ENCODE measurements at regions not wholly inside any gene's neighbourhood (a gene's known extent, or its start where the extent isn't known, plus 50 kb on each side); places are given as distances from the start of the nearest gene placed in this dataset.

DNA sequence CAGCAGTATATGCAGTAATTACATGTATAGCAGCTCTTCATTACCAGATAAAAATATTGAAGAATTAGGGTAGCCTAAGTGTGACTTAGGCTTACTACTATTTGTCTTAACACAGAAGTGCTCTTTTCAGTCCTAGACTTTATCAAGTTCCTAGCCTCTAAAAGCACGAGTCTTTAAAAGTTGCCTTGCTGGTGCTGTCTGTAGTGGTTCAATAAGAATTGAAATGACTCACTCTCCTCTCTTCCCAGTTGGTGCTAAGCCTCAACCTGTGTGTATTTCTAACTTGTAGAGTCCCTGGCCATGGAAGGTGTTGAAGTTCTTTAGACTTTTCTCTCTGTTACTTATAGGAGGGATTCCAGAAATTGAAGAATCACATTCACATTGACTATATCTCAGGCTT, 395.4 kb upstream of the THRB start:
- Histone ChIP-seq H2AFZ (ENCODE audit: low read length) (no peak overlapping the region), H3K79me1 (ENCODE audit: low read depth, low read length) (no peaks in the 10 kb centered on the region), H3K27me3 (replicated peaks in 1 of 4; ENCODE audit: control insufficient read depth in 3 of 4, extremely low read depth in 1 of 4, insufficient read depth in 3 of 4, low read length in 3 of 4) (no peaks in the 10 kb centered on the region), H3K79me2 (ENCODE audit: control insufficient read depth in 1 of 2, insufficient read depth in 2 of 2, low read length in 2 of 2) (no peaks in the 10 kb centered on the region), H3K56ac (replicated peaks; ENCODE audit: insufficient read length, low read depth, low read length) (no peak overlapping the region), H3K9me3 (ENCODE audit: insufficient read depth in 2 of 2, low read depth in 1 of 2, low read length in 1 of 2) (no peaks in the 10 kb centered on the region), H3K36me3 (ENCODE audit: control insufficient read depth in 2 of 4, insufficient read depth in 4 of 4, low read length in 3 of 4) (no peaks in the 10 kb centered on the region), H2BK15ac (ENCODE audit: low read length) (no peak overlapping the region), H2BK12ac (ENCODE audit: low read depth, low read length) (no peak overlapping the region), H2BK120ac (replicated peaks; ENCODE audit: low read depth, low read length) (no peak overlapping the region), H4K91ac (replicated peaks; ENCODE audit: insufficient read length, low read length) (no peak overlapping the region), H3K4me2 (ENCODE audit: insufficient read depth in 1 of 2, low read depth in 2 of 2, low read length in 2 of 2) (no peak overlapping the region), H3K4me3 (ENCODE audit: extremely low read depth in 1 of 4, insufficient read depth in 2 of 4, low read depth in 3 of 4, low read length in 4 of 4) (no peak overlapping the region), H3K18ac (ENCODE audit: extremely low read depth, low read length) (no peak overlapping the region), H4K8ac (ENCODE audit: extremely low read depth, insufficient read depth, low read length) (no peak overlapping the region), H4K20me1 (replicated peaks in 1 of 2; ENCODE audit: control insufficient read depth in 1 of 2, insufficient read depth in 2 of 2, low read length in 2 of 2) (no peaks in the 10 kb centered on the region), H3K23ac (ENCODE audit: insufficient read length) (no peak overlapping the region), H3K9ac (replicated peaks in 1 of 4; ENCODE audit: extremely low read depth in 1 of 4, low read depth in 3 of 4, low read length in 3 of 4) (no peak overlapping the region), H2AK5ac (ENCODE audit: low read depth, low read length) (no peak overlapping the region), H4K5ac (ENCODE audit: insufficient read length, low read depth, low read length) (no peak overlapping the region), H3K4me1 (replicated peaks in 1 of 4; ENCODE audit: control insufficient read depth in 3 of 4, insufficient read depth in 4 of 4, low read length in 3 of 4) (peaks cover 0 to 3% (median under 1%) of the 10 kb centered on the region in 4 experiments; a peak in 2 of 7 replicates), H3K23me2 (ENCODE audit: low read depth, low read length) (no peaks in the 10 kb centered on the region), H2BK20ac (ENCODE audit: low read length) (no peak overlapping the region), H3K27ac (ENCODE audit: low read depth, low read length) (no peak overlapping the region), H3K14ac (ENCODE audit: insufficient read length) (no peak overlapping the region), H2BK5ac (ENCODE audit: low read depth, low read length) (no peak overlapping the region), H3K4ac (replicated peaks; ENCODE audit: insufficient read length, low read depth, low read length) (no peak overlapping the region)
- no peak for DNase-seq (ENCODE audit: low read depth in 1 of 2, low spot score in 2 of 2)
- POLR2A ChIA-PET (ENCODE audit: partially characterized antibody): no interaction called here
- 91% methylated on average over 1 of the region's 1 CpG; no CpG with 5 or more reads in 1 of the 2 experiments for WGBS, 2 experiments (ENCODE audit: extremely low coverage in 1 of 2, insufficient coverage in 1 of 2, insufficient read length in 1 of 2, insufficient replicate concordance in 2 of 2, low coverage in 1 of 2, low lambda C conversion rate in 2 of 2, missing lambda C conversion rate in 1 of 2)
- TF ChIP-seq, protein P1, sequence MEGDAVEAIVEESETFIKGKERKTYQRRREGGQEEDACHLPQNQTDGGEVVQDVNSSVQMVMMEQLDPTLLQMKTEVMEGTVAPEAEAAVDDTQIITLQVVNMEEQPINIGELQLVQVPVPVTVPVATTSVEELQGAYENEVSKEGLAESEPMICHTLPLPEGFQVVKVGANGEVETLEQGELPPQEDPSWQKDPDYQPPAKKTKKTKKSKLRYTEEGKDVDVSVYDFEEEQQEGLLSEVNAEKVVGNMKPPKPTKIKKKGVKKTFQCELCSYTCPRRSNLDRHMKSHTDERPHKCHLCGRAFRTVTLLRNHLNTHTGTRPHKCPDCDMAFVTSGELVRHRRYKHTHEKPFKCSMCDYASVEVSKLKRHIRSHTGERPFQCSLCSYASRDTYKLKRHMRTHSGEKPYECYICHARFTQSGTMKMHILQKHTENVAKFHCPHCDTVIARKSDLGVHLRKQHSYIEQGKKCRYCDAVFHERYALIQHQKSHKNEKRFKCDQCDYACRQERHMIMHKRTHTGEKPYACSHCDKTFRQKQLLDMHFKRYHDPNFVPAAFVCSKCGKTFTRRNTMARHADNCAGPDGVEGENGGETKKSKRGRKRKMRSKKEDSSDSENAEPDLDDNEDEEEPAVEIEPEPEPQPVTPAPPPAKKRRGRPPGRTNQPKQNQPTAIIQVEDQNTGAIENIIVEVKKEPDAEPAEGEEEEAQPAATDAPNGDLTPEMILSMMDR (IDR thresholded peaks at IDR 0.05; ENCODE audit: control extremely low read depth in 1 of 3, insufficient read depth in 1 of 3, low read depth in 1 of 3, low read length in 3 of 3): no peak
- no peak for FAIRE-seq
- CTCF ChIA-PET (ENCODE audit: partially characterized antibody): no interaction called here

All from H1 (cell line).